ENCODE measurements at regions not wholly inside any gene's neighbourhood (a gene's known extent, or its start where the extent isn't known, plus 50 kb on each side); places are given as distances from the start of the nearest gene placed in this dataset.

DNA sequence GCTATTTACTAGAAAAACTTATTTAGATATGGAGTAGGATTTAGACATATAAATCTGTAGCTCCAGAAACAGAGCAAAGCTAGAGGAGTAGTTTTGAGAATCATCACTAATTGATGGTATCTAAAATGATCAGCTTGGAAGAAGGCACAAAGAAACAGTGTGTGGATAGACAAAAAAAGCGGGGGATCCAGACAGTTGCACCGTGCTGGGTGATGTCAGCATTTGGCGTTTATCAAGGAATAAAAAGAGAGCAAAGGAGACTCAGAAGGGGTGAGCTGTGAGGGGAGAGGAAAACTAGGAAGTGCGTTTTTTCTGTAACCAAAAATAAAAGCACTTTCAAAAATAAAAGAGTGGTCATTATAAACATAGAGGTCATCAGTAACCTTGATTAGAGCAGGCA is 90.5 kb upstream of the GPRIN3 start:
- Histone ChIP-seq H3K9me2 (replicated peaks; ENCODE audit: control insufficient read depth, low read length) (no peaks in the 10 kb centered on the region), H4K20me1 (ENCODE audit: control insufficient read depth, insufficient read depth, low read depth, low read length) (no peaks in the 10 kb centered on the region)
- TF ChIP-seq, protein P1, sequence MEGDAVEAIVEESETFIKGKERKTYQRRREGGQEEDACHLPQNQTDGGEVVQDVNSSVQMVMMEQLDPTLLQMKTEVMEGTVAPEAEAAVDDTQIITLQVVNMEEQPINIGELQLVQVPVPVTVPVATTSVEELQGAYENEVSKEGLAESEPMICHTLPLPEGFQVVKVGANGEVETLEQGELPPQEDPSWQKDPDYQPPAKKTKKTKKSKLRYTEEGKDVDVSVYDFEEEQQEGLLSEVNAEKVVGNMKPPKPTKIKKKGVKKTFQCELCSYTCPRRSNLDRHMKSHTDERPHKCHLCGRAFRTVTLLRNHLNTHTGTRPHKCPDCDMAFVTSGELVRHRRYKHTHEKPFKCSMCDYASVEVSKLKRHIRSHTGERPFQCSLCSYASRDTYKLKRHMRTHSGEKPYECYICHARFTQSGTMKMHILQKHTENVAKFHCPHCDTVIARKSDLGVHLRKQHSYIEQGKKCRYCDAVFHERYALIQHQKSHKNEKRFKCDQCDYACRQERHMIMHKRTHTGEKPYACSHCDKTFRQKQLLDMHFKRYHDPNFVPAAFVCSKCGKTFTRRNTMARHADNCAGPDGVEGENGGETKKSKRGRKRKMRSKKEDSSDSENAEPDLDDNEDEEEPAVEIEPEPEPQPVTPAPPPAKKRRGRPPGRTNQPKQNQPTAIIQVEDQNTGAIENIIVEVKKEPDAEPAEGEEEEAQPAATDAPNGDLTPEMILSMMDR (IDR thresholded peaks at IDR 0.05; ENCODE audit: low read depth, low read length, poor library complexity, severe bottlenecking): no peak
- TF ChIP-seq EZH2phosphoT487 (IDR thresholded peaks at IDR 0.05; ENCODE audit: borderline replicate concordance, low read length): no peak

GRCh38 chr4:89397441-89397840 is 89.8 kb upstream of the GPRIN3 start:
- H3K79me2 ChIP-seq (ENCODE audit: control insufficient read depth, low read length): no peaks in the 10 kb centered on the region
- H3K27ac ChIP-seq (ENCODE audit: low read depth, low read length): no peak overlapping the region
- H3F3A ChIP-seq (ENCODE audit: control insufficient read depth, insufficient read depth): no peaks in the 10 kb centered on the region
- TF ChIP-seq, protein P1 (IDR thresholded peaks at IDR 0.05; ENCODE audit: low read depth, low read length, poor library complexity, severe bottlenecking): no peak
- TF ChIP-seq EZH2phosphoT487 (IDR thresholded peaks at IDR 0.05; ENCODE audit: borderline replicate concordance, low read length): no peak
- H3K4me1 ChIP-seq (ENCODE audit: control insufficient read depth, low read length): no peaks in the 10 kb centered on the region
- no peak overlapping the region for H3K4me3 ChIP-seq (ENCODE audit: low read length)
- peaks cover 14% of the 10 kb centered on the region for H3K27me3 ChIP-seq (ENCODE audit: control insufficient read depth, low read length)
- no peaks in the 10 kb centered on the region for H4K20me1 ChIP-seq (ENCODE audit: control insufficient read depth, insufficient read depth, low read depth, low read length)
- H3K4me2 ChIP-seq (ENCODE audit: low read length): no peak overlapping the region
- no peaks in the 10 kb centered on the region for H3K36me3 ChIP-seq (ENCODE audit: control insufficient read depth, low read length)
- H3K9me2 ChIP-seq (replicated peaks; ENCODE audit: control insufficient read depth, low read length): no peaks in the 10 kb centered on the region
- H3K9me3 ChIP-seq (ENCODE audit: control insufficient read depth, insufficient read depth, low read length): no peaks in the 10 kb centered on the region

More for the DNA sequence above, 90.5 kb upstream of the GPRIN3 start:
- Histone ChIP-seq H3K27ac (ENCODE audit: low read depth, low read length) (no peak overlapping the region), H3K27me3 (ENCODE audit: control insufficient read depth, low read length) (peaks cover 14% of the 10 kb centered on the region), H3K79me2 (ENCODE audit: control insufficient read depth, low read length) (no peaks in the 10 kb centered on the region), H3K4me1 (ENCODE audit: control insufficient read depth, low read length) (no peaks in the 10 kb centered on the region), H3K9me3 (ENCODE audit: control insufficient read depth, insufficient read depth, low read length) (no peaks in the 10 kb centered on the region), H3K4me2 (ENCODE audit: low read length) (no peak overlapping the region), H3F3A (ENCODE audit: control insufficient read depth, insufficient read depth) (no peaks in the 10 kb centered on the region), H3K4me3 (ENCODE audit: low read length) (no peak overlapping the region), H3K36me3 (ENCODE audit: control insufficient read depth, low read length) (no peaks in the 10 kb centered on the region)

GRCh38 chr4:89382439-89382838 is 74.8 kb upstream of the GPRIN3 start:
- Histone ChIP-seq H3K36me3 (ENCODE audit: control insufficient read depth, low read length) (no peaks in the 10 kb centered on the region), H4K20me1 (ENCODE audit: control insufficient read depth, insufficient read depth, low read depth, low read length) (no peaks in the 10 kb centered on the region), H3K9me3 (ENCODE audit: control insufficient read depth, insufficient read depth, low read length) (no peaks in the 10 kb centered on the region), H3K4me1 (ENCODE audit: control insufficient read depth, low read length) (no peaks in the 10 kb centered on the region), H3F3A (ENCODE audit: control insufficient read depth, insufficient read depth) (no peaks in the 10 kb centered on the region), H3K9me2 (replicated peaks; ENCODE audit: control insufficient read depth, low read length) (no peaks in the 10 kb centered on the region), H3K27me3 (ENCODE audit: control insufficient read depth, low read length) (no peaks in the 10 kb centered on the region), H3K4me2 (ENCODE audit: low read length) (no peak overlapping the region), H3K4me3 (ENCODE audit: low read length) (no peak overlapping the region), H3K79me2 (ENCODE audit: control insufficient read depth, low read length) (no peaks in the 10 kb centered on the region), H3K27ac (ENCODE audit: low read depth, low read length) (no peak overlapping the region)
- TF ChIP-seq, protein P1 (IDR thresholded peaks at IDR 0.05; ENCODE audit: low read depth, low read length, poor library complexity, severe bottlenecking): no peak
- TF ChIP-seq EZH2phosphoT487 (IDR thresholded peaks at IDR 0.05; ENCODE audit: borderline replicate concordance, low read length): no peak

GRCh38 chr4:89380980-89381379 is 73.4 kb upstream of the GPRIN3 start:
- no peaks in the 10 kb centered on the region for H3K36me3 ChIP-seq (ENCODE audit: control insufficient read depth, low read length)
- no peak overlapping the region for H3K4me2 ChIP-seq (ENCODE audit: low read length)
- no peak overlapping the region for H3K4me3 ChIP-seq (ENCODE audit: low read length)
- H3K4me1 ChIP-seq (ENCODE audit: control insufficient read depth, low read length): no peaks in the 10 kb centered on the region
- no peaks in the 10 kb centered on the region for H3K9me2 ChIP-seq (replicated peaks; ENCODE audit: control insufficient read depth, low read length)
- no peaks in the 10 kb centered on the region for H3K79me2 ChIP-seq (ENCODE audit: control insufficient read depth, low read length)
- no peaks in the 10 kb centered on the region for H3K9me3 ChIP-seq (ENCODE audit: control insufficient read depth, insufficient read depth, low read length)
- no peaks in the 10 kb centered on the region for H4K20me1 ChIP-seq (ENCODE audit: control insufficient read depth, insufficient read depth, low read depth, low read length)
- no peak overlapping the region for H3K27ac ChIP-seq (ENCODE audit: low read depth, low read length)
- TF ChIP-seq, protein P1 (IDR thresholded peaks at IDR 0.05; ENCODE audit: low read depth, low read length, poor library complexity, severe bottlenecking): no peak
- TF ChIP-seq EZH2phosphoT487 (IDR thresholded peaks at IDR 0.05; ENCODE audit: borderline replicate concordance, low read length): no peak
- H3K27me3 ChIP-seq (ENCODE audit: control insufficient read depth, low read length): no peaks in the 10 kb centered on the region
- no peaks in the 10 kb centered on the region for H3F3A ChIP-seq (ENCODE audit: control insufficient read depth, insufficient read depth)

Data from DOHH2 (cell line).